Astrocyte (in vitro differentiated cells and primary cell): ENCODE measurements at regions not wholly inside any gene's neighbourhood (a gene's known extent, or its start where the extent isn't known, plus 50 kb on each side); places are given as distances from the start of the nearest gene placed in this dataset.

ENCODE experiments used
- DNase-seq: peaks from one replicate; pipeline ENCODE4 v3.0.0-alpha.2; 2010; ENCODE audit warnings: low read depth
- FAIRE-seq: peaks from 2 replicates; lab custom pipeline; 2011; peaks lifted over from hg19 to GRCh38; lab: Jason Lieb, UNC
- H2AFZ ChIP-seq: 2 replicates; pipeline ENCODE4 v1.6.0; 2012; ENCODE audit warnings: low read depth, low read length, inconsistent platforms
- H3K27ac ChIP-seq: 2 replicates; pipeline ENCODE4 v1.5.1; 2011; ENCODE audit warnings: low read depth, low read length, inconsistent platforms
- H3K27me3 ChIP-seq: 2 replicates; pipeline ENCODE4 v1.6.0; 2011; ENCODE audit warnings: low read length, inconsistent platforms; ENCODE audit not compliant: insufficient read depth
- H3K36me3 ChIP-seq: 2 replicates; pipeline ENCODE4 v1.5.1; 2011; ENCODE audit warnings: low read length, inconsistent platforms; ENCODE audit not compliant: insufficient read depth
- H3K4me1 ChIP-seq: 2 replicates; pipeline ENCODE4 v1.5.1; 2011; ENCODE audit warnings: low read length, inconsistent platforms; ENCODE audit not compliant: insufficient read depth
- H3K4me2 ChIP-seq: 2 replicates; pipeline ENCODE4 v1.6.0; 2012; ENCODE audit warnings: low read length, inconsistent platforms
- H3K4me3 ChIP-seq: 2 replicates; pipeline ENCODE4 v1.5.1; 2011; ENCODE audit warnings: low read depth, mild to moderate bottlenecking, low read length, inconsistent platforms; ENCODE audit not compliant: insufficient read depth
- H3K79me2 ChIP-seq: 2 replicates; pipeline ENCODE4 v1.6.0; 2012; ENCODE audit warnings: mild to moderate bottlenecking, low read length, inconsistent platforms; ENCODE audit not compliant: insufficient read depth
- H3K9ac ChIP-seq: 2 replicates; pipeline ENCODE4 v1.6.0; 2012; ENCODE audit warnings: mild to moderate bottlenecking, low read length, inconsistent platforms
- H3K9me3 ChIP-seq: 2 replicates; pipeline ENCODE4 v1.5.1; 2012; ENCODE audit warnings: low read depth, mild to moderate bottlenecking, low read length, inconsistent platforms; ENCODE audit not compliant: insufficient read depth
- H4K20me1 ChIP-seq: 2 replicates; pipeline ENCODE4 v1.6.0; 2012; ENCODE audit warnings: low read length, inconsistent platforms; ENCODE audit not compliant: insufficient read depth
- H3K27ac Mint-ChIP-seq: one replicate; pipeline ENCODE4 v1.8.0; 2021; ENCODE audit warnings: mild to moderate bottlenecking, mixed read lengths; ENCODE audit not compliant: unreplicated experiment
- H3K27me3 Mint-ChIP-seq: one replicate; pipeline ENCODE4 v1.8.0; 2021; ENCODE audit warnings: low read depth, mixed read lengths; ENCODE audit not compliant: unreplicated experiment
- H3K36me3 Mint-ChIP-seq: one replicate; pipeline ENCODE4 v1.8.0; 2021; ENCODE audit warnings: low read depth, mixed read lengths; ENCODE audit not compliant: unreplicated experiment
- H3K4me1 Mint-ChIP-seq: one replicate; pipeline ENCODE4 v1.8.0; 2021; ENCODE audit warnings: low read depth, mixed read lengths; ENCODE audit not compliant: unreplicated experiment
- H3K4me3 Mint-ChIP-seq: one replicate; pipeline ENCODE4 v1.8.0; 2021; ENCODE audit warnings: mild to moderate bottlenecking, moderate library complexity, mixed read lengths; ENCODE audit not compliant: unreplicated experiment
- H3K9me3 Mint-ChIP-seq: one replicate; pipeline ENCODE4 v1.8.0; 2021; ENCODE audit warnings: mild to moderate bottlenecking, mixed read lengths; ENCODE audit not compliant: unreplicated experiment
- EZH2 ChIP-seq: IDR thresholded peaks from 2 replicates; pipeline ENCODE4 v1.6.1; 2012; ENCODE audit warnings: mild to moderate bottlenecking, low read length, inconsistent platforms; ENCODE audit not compliant: insufficient read depth
- TF ChIP-seq, protein P1 (sequence below): IDR thresholded peaks from 2 replicates; pipeline ENCODE4 v1.5.1; 2011; ENCODE audit warnings: low read depth, mild to moderate bottlenecking, inconsistent platforms, low read length, moderate library complexity; ENCODE audit not compliant: insufficient read depth

DNA sequence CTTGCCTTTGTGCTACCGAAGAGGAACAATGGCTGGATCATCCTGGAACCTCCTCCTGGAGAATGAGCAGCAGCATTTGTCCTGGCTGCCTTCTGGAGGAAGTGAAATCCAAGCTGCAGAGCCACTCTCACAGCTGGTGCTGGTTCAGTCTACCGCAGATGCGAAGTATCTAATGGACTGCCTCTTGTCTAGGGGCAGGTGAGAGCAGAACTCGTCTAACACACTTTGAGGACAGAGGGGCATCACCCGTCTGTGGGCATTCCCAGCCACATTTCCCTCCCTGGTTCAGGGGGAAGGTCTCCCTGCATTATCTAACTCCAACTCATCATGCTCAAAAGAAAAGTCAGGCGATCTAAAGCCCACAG is 338.2 kb upstream of the GATB start:
- no peak for DNase-seq
- Mint-ChIP-seq H3K27ac (no peak overlapping the region), H3K36me3 (peaks cover 1% of the 10 kb centered on the region), H3K4me3 (no peak overlapping the region), H3K4me1 (peaks cover 28% of the 10 kb centered on the region), H3K9me3 (no peaks in the 10 kb centered on the region), H3K27me3 (peaks cover 7% of the 10 kb centered on the region)
- TF ChIP-seq, protein P1, sequence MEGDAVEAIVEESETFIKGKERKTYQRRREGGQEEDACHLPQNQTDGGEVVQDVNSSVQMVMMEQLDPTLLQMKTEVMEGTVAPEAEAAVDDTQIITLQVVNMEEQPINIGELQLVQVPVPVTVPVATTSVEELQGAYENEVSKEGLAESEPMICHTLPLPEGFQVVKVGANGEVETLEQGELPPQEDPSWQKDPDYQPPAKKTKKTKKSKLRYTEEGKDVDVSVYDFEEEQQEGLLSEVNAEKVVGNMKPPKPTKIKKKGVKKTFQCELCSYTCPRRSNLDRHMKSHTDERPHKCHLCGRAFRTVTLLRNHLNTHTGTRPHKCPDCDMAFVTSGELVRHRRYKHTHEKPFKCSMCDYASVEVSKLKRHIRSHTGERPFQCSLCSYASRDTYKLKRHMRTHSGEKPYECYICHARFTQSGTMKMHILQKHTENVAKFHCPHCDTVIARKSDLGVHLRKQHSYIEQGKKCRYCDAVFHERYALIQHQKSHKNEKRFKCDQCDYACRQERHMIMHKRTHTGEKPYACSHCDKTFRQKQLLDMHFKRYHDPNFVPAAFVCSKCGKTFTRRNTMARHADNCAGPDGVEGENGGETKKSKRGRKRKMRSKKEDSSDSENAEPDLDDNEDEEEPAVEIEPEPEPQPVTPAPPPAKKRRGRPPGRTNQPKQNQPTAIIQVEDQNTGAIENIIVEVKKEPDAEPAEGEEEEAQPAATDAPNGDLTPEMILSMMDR = no peak
- TF ChIP-seq EZH2 = no peak
- Histone ChIP-seq H3K4me3 (no peak overlapping the region), H3K4me1 (peaks cover 20% of the 10 kb centered on the region), H3K4me2 (no peak overlapping the region), H2AFZ (no peak overlapping the region), H3K9ac (no peak overlapping the region), H3K27me3 (peaks cover 2% of the 10 kb centered on the region), H3K36me3 (no peaks in the 10 kb centered on the region), H3K79me2 (no peaks in the 10 kb centered on the region), H3K9me3 (no peaks in the 10 kb centered on the region), H3K27ac (no peak overlapping the region), H4K20me1 (no peaks in the 10 kb centered on the region)
- no peak for FAIRE-seq

DNA sequence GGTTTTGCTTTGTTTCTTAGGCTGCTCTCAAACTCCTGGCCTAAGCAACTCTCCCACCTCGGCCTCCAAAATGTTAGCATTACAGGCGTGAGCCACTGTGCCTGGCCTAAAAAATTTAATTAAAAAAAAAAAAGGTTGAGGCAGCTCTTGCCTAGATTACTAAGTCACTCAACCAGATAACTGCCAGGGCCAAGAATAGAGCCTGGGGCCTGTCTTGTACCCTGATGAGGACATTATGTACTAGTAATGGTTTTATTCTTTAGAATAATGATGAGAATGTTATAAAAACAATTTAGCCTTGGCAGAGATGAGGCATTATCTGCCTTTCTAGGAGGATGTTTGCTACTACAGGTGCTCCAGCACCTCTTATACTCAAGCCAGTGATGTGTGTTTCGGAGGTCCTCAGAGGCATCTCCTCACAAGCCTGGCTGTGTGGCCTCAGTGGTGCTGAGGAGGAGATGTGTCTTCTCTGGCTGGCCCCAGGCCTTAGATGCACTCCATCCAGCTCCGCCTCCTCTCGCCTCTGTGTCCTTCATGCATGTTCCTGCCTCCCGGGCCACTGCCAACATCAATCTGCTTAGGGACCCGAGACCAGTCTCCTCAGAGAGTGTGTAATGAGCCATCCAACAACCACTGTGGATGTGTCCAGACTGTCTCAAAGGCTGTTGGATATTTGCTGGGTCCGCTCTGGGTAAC is 337.7 kb upstream of the GATB start:
- no peak overlapping the region for H3K4me3 ChIP-seq
- no peaks in the 10 kb centered on the region for H3K9me3 ChIP-seq
- Mint-ChIP-seq H3K27ac (no peak overlapping the region), H3K4me1 (peaks cover 29% of the 10 kb centered on the region), H3K27me3 (peaks cover 10% of the 10 kb centered on the region), H3K4me3 (no peak overlapping the region), H3K9me3 (no peaks in the 10 kb centered on the region), H3K36me3 (peaks cover 1% of the 10 kb centered on the region)
- H3K36me3 ChIP-seq = no peaks in the 10 kb centered on the region
- no peak overlapping the region for H3K4me2 ChIP-seq
- FAIRE-seq (no peak), DNase-seq (no peak)
- TF ChIP-seq, protein P1 = no peak
- TF ChIP-seq EZH2 = no peak
- H3K27me3 ChIP-seq = peaks cover 2% of the 10 kb centered on the region
- H3K27ac ChIP-seq = no peak overlapping the region
- peaks cover 20% of the 10 kb centered on the region for H3K4me1 ChIP-seq
- H3K9ac ChIP-seq = no peak overlapping the region
- H4K20me1 ChIP-seq = no peaks in the 10 kb centered on the region
- no peak overlapping the region for H2AFZ ChIP-seq
- no peaks in the 10 kb centered on the region for H3K79me2 ChIP-seq

DNA sequence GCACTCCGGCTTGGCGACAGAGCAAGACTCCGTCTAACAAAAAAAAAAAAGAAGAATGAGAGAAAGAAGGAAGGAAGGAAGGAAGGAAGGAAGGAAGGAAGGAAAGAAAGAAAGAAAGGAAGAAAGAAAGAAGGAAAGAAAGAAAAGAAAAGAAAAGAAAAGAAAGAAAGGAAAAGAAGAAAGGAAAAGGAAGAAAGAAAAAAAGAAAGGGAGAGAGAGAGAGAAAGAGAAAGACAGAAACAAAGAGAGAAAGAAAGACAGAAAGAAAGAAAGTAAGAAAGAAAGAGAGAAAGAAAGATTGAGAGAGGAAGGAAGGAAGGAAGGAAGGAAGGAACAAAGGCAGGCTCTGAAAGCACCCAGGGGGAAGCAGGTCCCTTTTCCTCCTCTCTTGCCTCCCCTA is 336.6 kb upstream of the GATB start:
- Histone ChIP-seq H4K20me1 (no peaks in the 10 kb centered on the region), H3K27ac (no peak overlapping the region), H2AFZ (no peak overlapping the region), H3K4me3 (no peak overlapping the region), H3K4me2 (no peak overlapping the region), H3K9me3 (no peaks in the 10 kb centered on the region), H3K4me1 (peaks cover 16% of the 10 kb centered on the region), H3K36me3 (no peaks in the 10 kb centered on the region), H3K9ac (no peak overlapping the region), H3K27me3 (peaks cover 2% of the 10 kb centered on the region), H3K79me2 (no peaks in the 10 kb centered on the region)
- no peak for TF ChIP-seq EZH2
- TF ChIP-seq, protein P1 = no peak
- FAIRE-seq (no peak), DNase-seq (no peak)
- Mint-ChIP-seq H3K4me3 (no peak overlapping the region), H3K27me3 (peaks cover 11% of the 10 kb centered on the region), H3K27ac (no peak overlapping the region), H3K36me3 (peaks cover 1% of the 10 kb centered on the region), H3K9me3 (no peaks in the 10 kb centered on the region), H3K4me1 (peaks cover 19% of the 10 kb centered on the region)
